Head of caudate nucleus (tissue), 42 donors: ENCODE measurements at regions not wholly inside any gene's neighbourhood (a gene's known extent, or its start where the extent isn't known, plus 50 kb on each side); places are given as distances from the start of the nearest gene placed in this dataset.

ENCODE experiments used
- DNase-seq, 42 donors: peaks; one replicate each; pipeline versions ENCODE4 v3.0.0 to v3.0.0-alpha.2; 2020 to 2021; ENCODE audit warnings: mixed read lengths in 7 of 42
- intact Hi-C: fragments of 100-400 bp; cut with DNase I; formaldehyde crosslinking; loops from one replicate; pipeline ENCODE4 v1.15.0; 2022

- intact Hi-C loops = no loop called here
- DNase-seq = no peak
Measured at GRCh38 chr13:58547419-58547818, 915.9 kb downstream of the PCDH17 start.

GRCh38 chr13:58566176-58566575 is 934.6 kb downstream of the PCDH17 start:
- intact Hi-C loops = no loop called here
- no peak for DNase-seq

- no peak for DNase-seq
Measured at GRCh38 chr13:58573743-58574142, 942.2 kb downstream of the PCDH17 start.

GRCh38 chr13:58574791-58575190 is 943.2 kb downstream of the PCDH17 start:
- DNase-seq = no peak
- intact Hi-C loops = no loop called here

More at GRCh38 chr13:58573743-58574142, 942.2 kb downstream of the PCDH17 start:
- intact Hi-C loops = no loop called here

- intact Hi-C loops = no loop called here
- DNase-seq = no peak
Measured at GRCh38 chr13:58579468-58579867, 947.9 kb downstream of the PCDH17 start.

- no peak for DNase-seq
- intact Hi-C loops = no loop called here
Measured at GRCh38 chr13:58583966-58584365, 952.4 kb downstream of the PCDH17 start.

- intact Hi-C loops = no loop called here
- no peak for DNase-seq
Measured at GRCh38 chr13:58584610-58585009, 953.1 kb downstream of the PCDH17 start.

- intact Hi-C loops = no loop called here
Measured at GRCh38 chr13:58587183-58587582, 955.6 kb downstream of the PCDH17 start.

GRCh38 chr13:58592052-58592451 is 960.5 kb downstream of the PCDH17 start:
- no peak for DNase-seq
- intact Hi-C loops = no loop called here

More at GRCh38 chr13:58587183-58587582, 955.6 kb downstream of the PCDH17 start:
- DNase-seq = no peak

GRCh38 chr13:58592786-58593185 is 961.2 kb downstream of the PCDH17 start:
- no peak for DNase-seq
- intact Hi-C loops = no loop called here

- intact Hi-C loops = no loop called here
- DNase-seq = no peak
Measured at GRCh38 chr13:58594747-58595600, 963.4 kb downstream of the PCDH17 start.

GRCh38 chr13:58597552-58597951 is 966.0 kb downstream of the PCDH17 start:
- intact Hi-C loops = no loop called here

GRCh38 chr13:58598241-58598640 is 966.7 kb downstream of the PCDH17 start:
- intact Hi-C loops = no loop called here
- no peak for DNase-seq

More at GRCh38 chr13:58597552-58597951, 966.0 kb downstream of the PCDH17 start:
- no peak for DNase-seq

- DNase-seq = no peak
- intact Hi-C loops = no loop called here
Measured at GRCh38 chr13:58611117-58611516, 979.6 kb downstream of the PCDH17 start.

GRCh38 chr13:58617880-58618665 is 986.5 kb downstream of the PCDH17 start:
- intact Hi-C loops = no loop called here
- DNase-seq = no peak

GRCh38 chr13:58619396-58620113 is 988.0 kb downstream of the PCDH17 start:
- no peak for DNase-seq
- intact Hi-C loops = no loop called here

GRCh38 chr13:58620176-58620575 is 988.6 kb downstream of the PCDH17 start:
- DNase-seq = no peak
- intact Hi-C loops = no loop called here

GRCh38 chr13:58625703-58626389 is 994.3 kb downstream of the PCDH17 start:
- intact Hi-C loops = no loop called here
- DNase-seq = no peak

GRCh38 chr13:58630794-58631193 is 999.2 kb downstream of the PCDH17 start:
- DNase-seq = no peak
- intact Hi-C loops = no loop called here
